Heart left ventricle (tissue), 16 donors: ENCODE measurements at regions not wholly inside any gene's neighbourhood (a gene's known extent, or its start where the extent isn't known, plus 50 kb on each side); places are given as distances from the start of the nearest gene placed in this dataset.
A peak's percentile ranks its signal among the peaks of the same experiment; 100 is the strongest.

ENCODE experiments used
- ATAC-seq, 4 donors: fragments of 200-7000 bp; cut with Tn5 transposase; one replicate each; pipeline ENCODE4 v1.9.1; 2020 to 2022; ENCODE audit warnings: moderate library complexity in 4 of 4, mild to moderate bottlenecking in 3 of 4, moderate number of reproducible peaks in 1 of 4
- DNase-seq, 5 donors: peaks; one replicate each; pipeline ENCODE4 v3.0.0-alpha.2; 2020
- H3K27ac ChIP-seq, 12 donors: fragments of 200-600 bp; sonication (generic) in 4 of 12; one replicate each; pipeline versions ENCODE4 v1.5.0 to v1.8.0; 2016 to 2022; ENCODE audit warnings: mild to moderate bottlenecking in 2 of 12
- H3K27me3 ChIP-seq, 9 donors: fragments of 200-600 bp; sonication (generic) in 2 of 9; one replicate each; pipeline versions ENCODE4 v1.5.1 to v1.8.0; 2016 to 2022; ENCODE audit warnings: mild to moderate bottlenecking in 3 of 9
- H3K36me3 ChIP-seq, 9 donors: fragments of 200-600 bp; sonication (generic) in 2 of 9; one replicate each; pipeline versions ENCODE4 v1.5.0 to v1.8.0; 2018 to 2022; ENCODE audit warnings: mild to moderate bottlenecking in 2 of 9
- H3K4me1 ChIP-seq, 12 donors: fragments of 200-600 bp; sonication (generic) in 4 of 12; one replicate each; pipeline versions ENCODE4 v1.5.0 to v1.8.0; 2016 to 2022; ENCODE audit warnings: mild to moderate bottlenecking in 3 of 12
- H3K4me3 ChIP-seq, 12 donors: fragments of 200-600 bp; sonication (generic) in 4 of 12; one replicate each; pipeline versions ENCODE4 v1.5.0 to v1.8.0; 2017 to 2022; ENCODE audit warnings: mild to moderate bottlenecking in 9 of 12, moderate library complexity in 4 of 12
- H3K9me3 ChIP-seq, 12 donors: fragments of 200-600 bp; sonication (generic) in 4 of 12; one replicate each; pipeline versions ENCODE4 v1.5.0 to v1.8.0; 2016 to 2022; ENCODE audit warnings: mild to moderate bottlenecking in 1 of 12
- CTCF ChIP-seq, 12 donors: fragments of 200-600 bp; sonication (generic) in 4 of 12; IDR thresholded peaks; one replicate each; pipeline versions ENCODE4 v1.5.0 to v1.8.0; 2018 to 2022; ENCODE audit warnings: antibody characterized with exemption in 12 of 12, mild to moderate bottlenecking in 5 of 12
- POLR2A ChIP-seq, 2 donors: fragments of 450-650 bp; IDR thresholded peaks; one replicate each; pipeline ENCODE4 v1.6.1; 2017; ENCODE audit warnings: antibody characterized with exemption in 2 of 2, mild to moderate bottlenecking in 2 of 2, moderate library complexity in 2 of 2
- WGBS, 4 donors: extraction: QIAGEN DNeasy Blood & Tissue Kit in 2 of 4; methylation state at CpG; one replicate each; pipeline versions ENCODE4 v1.1.5 to v1.1.7; 2013 to 2018; 5-methylcytosine and 5-hydroxymethylcytosine counted together
- intact Hi-C, 10 donors: fragments of 100-400 bp; cut with DNase I; formaldehyde crosslinking; loops; one replicate each; pipeline versions ENCODE4 v1.11.1 to v1.14.2; 2022
- donor health status: ischemic (EF 13 %, LVEDD 7.1; RV severe dilation, severe dysfunction).
- donor health status: healthy with polysubstance abuse.
- donor health status: DM: no; HTN: yes; CAD: no.
- donor health status: DM: no; HTN: no; CAD: no.
- donor health status: ischemic (EF 25% LVEDD 6.9; RV normal size, moderate dysfunction).
- donor health status: ischemic (EF 25% LVEDD 5.7; RV mildly dilated, moderate dysfunction).
- donor health status: healthy.
- donor health status: DM: yes; HTN: yes; CAD: no.
- donor health status: ischemic (EF 35%, LVEDD 5.7; RV mildly dilated, moderate dysfunction).
- donor health status: nonischemic (EF 11% LVEDD 7.7; RV severe dilation, severe dysfunction).
- donor health status: DM: yes; HTN: yes; CAD: no.
- donor health status: PGD.
- donor health status: ischemic (EF 29% LVEDD 5.4; RV normal size, mild dysfunction).
- donor health status: nonischemic (EF 23%, LVEDD 6.1; RV moderate dilation, normal function).

- no peaks in the 10 kb centered on the region for H3K27me3 ChIP-seq
- 62 to 89% (median 85%) methylated on average over 3 of the region's 3 CpGs for WGBS, 4 donors
- no peak overlapping the region for H3K4me3 ChIP-seq
- no peaks in the 10 kb centered on the region for H3K36me3 ChIP-seq
- intact Hi-C loops, result no loop called here
- DNase-seq (no peak), ATAC-seq (no peak)
- TF ChIP-seq CTCF (IDR thresholded peaks at IDR 0.05) (no peak), POLR2A (IDR thresholded peaks at IDR 0.05) (no peak)
- peaks cover 0 to 10% (median 0%) of the 10 kb centered on the region in 12 donors for H3K9me3 ChIP-seq
- no peaks in the 10 kb centered on the region for H3K4me1 ChIP-seq
- no peak overlapping the region for H3K27ac ChIP-seq
These were observed 99.0 kb downstream of the CCDC34 start for GRCh38 chr11:27263986-27264385.

GRCh38 chr11:27263046-27263445 is 100.0 kb downstream of the CCDC34 start:
- Histone ChIP-seq H3K4me3 (no peak overlapping the region), H3K27ac (peak overlapping the region in 1 of 12 donors; percentile 3), H3K27me3 (no peaks in the 10 kb centered on the region), H3K4me1 (no peaks in the 10 kb centered on the region), H3K9me3 (peaks cover 0 to 7% (median 0%) of the 10 kb centered on the region in 12 donors), H3K36me3 (no peaks in the 10 kb centered on the region)
- DNase-seq (no peak), ATAC-seq (no peak)
- intact Hi-C loops, result no loop called here
- TF ChIP-seq CTCF (IDR thresholded peaks at IDR 0.05) (no peak), POLR2A (IDR thresholded peaks at IDR 0.05) (no peak)

- ATAC-seq, result peak in 1 of 4 donors; percentile 59
- Histone ChIP-seq H3K9me3 (no peaks in the 10 kb centered on the region), H3K27me3 (no peaks in the 10 kb centered on the region), H3K27ac (peak overlapping the region in 2 of 12 donors; percentile 33 to 54), H3K4me1 (peaks cover 0 to 20% (median 0%) of the 10 kb centered on the region in 12 donors), H3K36me3 (no peaks in the 10 kb centered on the region), H3K4me3 (no peak overlapping the region)
- TF ChIP-seq CTCF (IDR thresholded peaks at IDR 0.05) (no peak), POLR2A (IDR thresholded peaks at IDR 0.05) (no peak)
- DNase-seq, result no peak
- intact Hi-C loops, result no loop called here
These were observed 107.6 kb downstream of the CCDC34 start for GRCh38 chr11:27255447-27255828.

GRCh38 chr11:27254744-27255446 is 108.1 kb downstream of the CCDC34 start:
- H3K36me3 ChIP-seq, result no peaks in the 10 kb centered on the region
- DNase-seq, result no peak
- H3K4me3 ChIP-seq, result no peak overlapping the region
- no peak for TF ChIP-seq POLR2A (IDR thresholded peaks at IDR 0.05)
- ATAC-seq, result peak in 2 of 4 donors; percentile 52 to 64
- intact Hi-C loops, result no loop called here
- H3K27ac ChIP-seq, result peak overlapping the region in 4 of 12 donors; percentile 23 to 54 (median 34)
- no peaks in the 10 kb centered on the region for H3K27me3 ChIP-seq
- no peaks in the 10 kb centered on the region for H3K9me3 ChIP-seq
- H3K4me1 ChIP-seq, result peaks cover 0 to 20% (median 0%) of the 10 kb centered on the region in 12 donors
- 29 to 75% (median 43%) methylated on average over 1 of the region's 1 CpG for WGBS, 4 donors

- 94 to 100% (median 99%) methylated on average over 1 of the region's 1 CpG for WGBS, 4 donors
- Histone ChIP-seq H3K36me3 (no peaks in the 10 kb centered on the region), H3K27me3 (no peaks in the 10 kb centered on the region), H3K4me1 (peaks cover 0 to 32% (median 3%) of the 10 kb centered on the region in 12 donors), H3K4me3 (no peak overlapping the region), H3K27ac (no peak overlapping the region), H3K9me3 (no peaks in the 10 kb centered on the region)
- DNase-seq (no peak), ATAC-seq (no peak)
- intact Hi-C loops, result no loop called here
- no peak for TF ChIP-seq POLR2A (IDR thresholded peaks at IDR 0.05)
- no peak for TF ChIP-seq CTCF (IDR thresholded peaks at IDR 0.05)
These were observed 109.8 kb downstream of the CCDC34 start for GRCh38 chr11:27253224-27253623.
